SK-N-SH (cell line): ENCODE measurements at regions not wholly inside any gene's neighbourhood (a gene's known extent, or its start where the extent isn't known, plus 50 kb on each side); places are given as distances from the start of the nearest gene placed in this dataset.

Source experiments
- CTCF ChIA-PET: fragments of 300-600, 350-600 bp; formaldehyde crosslinking; extraction: SDS; loops from one replicate; lab custom pipeline; 2021; lab: Yijun Ruan, JAX
- POLR2A ChIA-PET: fragments of 350-600 bp; sonication (Branson Sonifier 250); formaldehyde crosslinking; extraction: SDS; loops from one replicate; lab custom pipeline; 2020; ENCODE audit warnings: antibody characterized with exemption, inconsistent platforms; lab: Yijun Ruan, JAX
- DNase-seq: peaks from one replicate; pipeline ENCODE4 v3.0.0; 2012
- H2AFZ ChIP-seq: fragments of 200-600 bp; sonication (generic); 2 replicates; pipeline ENCODE4 v1.8.1; 2016; ENCODE audit warnings: antibody characterized with exemption, mild to moderate bottlenecking, low read depth
- H3F3A ChIP-seq: fragments of 200-600 bp; sonication (generic); replicated peaks from 2 replicates; pipeline ENCODE3; 2016; ENCODE audit warnings: antibody characterized with exemption, mild to moderate bottlenecking; ENCODE audit not compliant: insufficient read depth
- H3K27ac ChIP-seq, 2 experiments: fragments of 200-500 bp in 1 of 2; fragments of 200-600 bp in 1 of 2; sonication (Bioruptor generic) in 1 of 2; sonication (generic), shearing (Covaris generic) in 1 of 2; 2 replicates each; pipeline versions ENCODE4 v1.5.1 to v1.6.1; 2014 to 2016; ENCODE audit warnings: low read depth in 2 of 2, inconsistent platforms in 1 of 2, low read length in 1 of 2, mild to moderate bottlenecking in 1 of 2, mixed read lengths in 1 of 2
- H3K27me3 ChIP-seq: fragments of 200-600 bp; sonication (generic), shearing (Covaris generic); 2 replicates; pipeline ENCODE4 v1.6.1; 2016; ENCODE audit warnings: mixed run types; ENCODE audit not compliant: insufficient read depth
- H3K36me3 ChIP-seq, 2 experiments: fragments of 200-500 bp in 1 of 2; fragments of 200-600 bp in 1 of 2; sonication (Bioruptor generic) in 1 of 2; sonication (generic) in 1 of 2; replicated peaks in 1 of 2; 2 replicates each; pipeline versions ENCODE3 to v1.5.1; 2014 to 2016; ENCODE audit warnings: low read length in 1 of 2, mild to moderate bottlenecking in 1 of 2; ENCODE audit not compliant: insufficient read depth in 2 of 2, control insufficient read depth in 1 of 2
- H3K4me1 ChIP-seq, 2 experiments: fragments of 200-500 bp in 1 of 2; fragments of 200-600 bp in 1 of 2; sonication (Bioruptor generic) in 1 of 2; sonication (generic), shearing (Covaris generic) in 1 of 2; 2 replicates each; pipeline versions ENCODE4 v1.5.1 to v1.6.1; 2014 to 2016; ENCODE audit warnings: low read depth in 1 of 2, low read length in 1 of 2, mixed run types in 1 of 2; ENCODE audit not compliant: insufficient read depth in 2 of 2, control insufficient read depth in 1 of 2
- H3K4me2 ChIP-seq: fragments of 200-600 bp; sonication (generic), shearing (Covaris generic); 2 replicates; pipeline ENCODE4 v1.6.1; 2017; ENCODE audit warnings: mixed run types
- H3K4me3 ChIP-seq, 2 experiments: fragments of 200-500 bp in 1 of 2; fragments of 200-600 bp in 1 of 2; sonication (Bioruptor generic) in 1 of 2; sonication (generic), shearing (Covaris generic) in 1 of 2; 2 replicates each; pipeline versions ENCODE4 v1.5.1 to v1.8.1; 2014 to 2016; ENCODE audit warnings: low read depth in 2 of 2, inconsistent platforms in 1 of 2, low read length in 1 of 2, mild to moderate bottlenecking in 1 of 2, mixed read lengths in 1 of 2, moderate library complexity in 1 of 2
- H3K79me2 ChIP-seq: fragments of 200-600 bp; sonication (generic); 2 replicates; pipeline ENCODE4 v1.8.1; 2017; ENCODE audit warnings: mild to moderate bottlenecking; ENCODE audit not compliant: insufficient read depth
- H3K9ac ChIP-seq: fragments of 200-600 bp; sonication (generic); 2 replicates; pipeline ENCODE4 v1.6.1; 2017; ENCODE audit warnings: mixed run types
- H3K9me2 ChIP-seq: fragments of 200-600 bp; sonication (generic); 2 replicates; pipeline ENCODE4 v1.6.1; 2017; ENCODE audit warnings: mixed run types
- H3K9me3 ChIP-seq: fragments of 200-600 bp; sonication (generic); 2 replicates; pipeline ENCODE4 v1.6.1; 2017; ENCODE audit warnings: mixed run types, mild to moderate bottlenecking, moderate library complexity
- H4K20me1 ChIP-seq: fragments of 200-600 bp; sonication (generic); 2 replicates; pipeline ENCODE4 v1.6.1; 2017; ENCODE audit warnings: mild to moderate bottlenecking, mixed run types; ENCODE audit not compliant: insufficient read depth
- CHD2 ChIP-seq: fragments of 150-350 bp; IDR thresholded peaks from 2 replicates; pipeline ENCODE4 v1.6.1; 2018; ENCODE audit warnings: low read length; ENCODE audit not compliant: partially characterized antibody
- EP300 ChIP-seq, 2 experiments: IDR thresholded peaks; 2 replicates each; pipeline versions ENCODE4 v1.4.0 to v1.6.1; 2012; ENCODE audit warnings: borderline replicate concordance in 1 of 2, low read depth in 1 of 2, low read length in 1 of 2
- EZH2phosphoT487 ChIP-seq: fragments of 200-600 bp; sonication (generic); IDR thresholded peaks from 2 replicates; pipeline ENCODE4 v1.6.1; 2017; ENCODE audit warnings: low read depth, mixed run types, mild to moderate bottlenecking, antibody characterized with exemption, moderate library complexity, borderline replicate concordance
- GATA2 ChIP-seq: sonication (generic); formaldehyde crosslinking; IDR thresholded peaks from 2 replicates; pipeline ENCODE4 v1.5.0; 2020; ENCODE audit warnings: mild to moderate bottlenecking, missing genetic modification reagents
- MAX ChIP-seq: IDR thresholded peaks from 2 replicates; pipeline ENCODE4 v1.4.0; 2012; ENCODE audit warnings: low read depth
- MEF2A ChIP-seq: IDR thresholded peaks from 2 replicates; pipeline ENCODE4 v1.4.0; 2012; ENCODE audit warnings: low read depth, borderline replicate concordance
- NRF1 ChIP-seq: IDR thresholded peaks from 2 replicates; pipeline ENCODE4 v1.6.1; 2012; ENCODE audit warnings: low read depth, mild to moderate bottlenecking, low read length
- PBX3 ChIP-seq: IDR thresholded peaks from 2 replicates; pipeline ENCODE4; 2012
- RXRA ChIP-seq: IDR thresholded peaks from 2 replicates; pipeline ENCODE4 v1.4.0; 2012; ENCODE audit warnings: low read depth, mild to moderate bottlenecking, borderline replicate concordance
- YY1 ChIP-seq: IDR thresholded peaks from 2 replicates; pipeline ENCODE4 v1.4.0; 2012; ENCODE audit warnings: low read depth, mild to moderate bottlenecking
- WGBS: methylation state at CpG from one replicate; pipeline ENCODE4 v1.1.6; 2017; ENCODE audit warnings: low lambda C conversion rate; 5-methylcytosine and 5-hydroxymethylcytosine counted together

- Histone ChIP-seq H4K20me1 (no peaks in the 10 kb centered on the region), H3F3A (no peaks in the 10 kb centered on the region), H3K4me2 (no peak overlapping the region), H3K9me2 (no peaks in the 10 kb centered on the region), H2AFZ (no peak overlapping the region), H3K79me2 (no peaks in the 10 kb centered on the region), H3K36me3 (no peaks in the 10 kb centered on the region), H3K27me3 (no peaks in the 10 kb centered on the region), H3K27ac (no peak overlapping the region), H3K9me3 (no peaks in the 10 kb centered on the region), H3K9ac (no peak overlapping the region), H3K4me1 (no peaks in the 10 kb centered on the region), H3K4me3 (no peak overlapping the region)
- TF ChIP-seq PBX3 (no peak), RXRA (no peak), MAX (no peak), EP300 (IDR thresholded peaks at IDR 0.05; ENCODE audit: borderline replicate concordance in 1 of 2, low read depth in 1 of 2, low read length in 1 of 2) (no peak), CHD2 (no peak)
- no peak for DNase-seq
- WGBS: 14% methylated on average over 1 of the region's 1 CpG
- POLR2A ChIA-PET: no interaction called here
- CTCF ChIA-PET: no interaction called here
These were observed 837.8 kb downstream of the DIPK2A start for GRCh38 chr3:144809380-144809779.

DNA sequence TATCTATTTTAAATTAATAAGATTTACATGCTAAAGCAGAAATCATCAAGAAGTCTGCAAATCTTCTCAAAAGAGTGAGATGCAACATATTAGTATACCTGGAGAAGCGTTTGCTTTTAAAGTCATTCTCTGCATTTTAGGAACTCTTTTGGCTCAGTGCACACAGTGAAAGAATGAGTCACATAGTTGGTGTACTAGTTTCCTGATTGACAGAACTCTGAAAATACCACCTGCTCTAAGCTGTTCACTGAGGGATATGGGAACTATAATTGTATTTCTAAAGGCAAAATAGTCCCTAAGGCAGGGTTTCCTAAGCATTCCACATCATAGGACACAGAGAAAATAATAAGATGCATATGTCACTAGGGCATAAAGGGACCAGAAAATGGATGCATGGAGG lies 838.5 kb downstream of the DIPK2A start:
- no peak overlapping the region for H3K4me2 ChIP-seq
- no peaks in the 10 kb centered on the region for H3K27me3 ChIP-seq
- DNase-seq: no peak
- H3F3A ChIP-seq: no peaks in the 10 kb centered on the region
- no peaks in the 10 kb centered on the region for H3K79me2 ChIP-seq
- POLR2A ChIA-PET: no interaction called here
- no peaks in the 10 kb centered on the region for H3K4me1 ChIP-seq
- no peak overlapping the region for H3K4me3 ChIP-seq
- H3K36me3 ChIP-seq: no peaks in the 10 kb centered on the region
- no peak overlapping the region for H3K27ac ChIP-seq
- CTCF ChIA-PET: no interaction called here
- no peaks in the 10 kb centered on the region for H3K9me2 ChIP-seq
- 4% methylated on average over 1 of the region's 1 CpG for WGBS
- no peak overlapping the region for H2AFZ ChIP-seq
- no peak for TF ChIP-seq MEF2A
- TF ChIP-seq RXRA: no peak
- no peak for TF ChIP-seq YY1
- no peak for TF ChIP-seq EZH2phosphoT487
- no peaks in the 10 kb centered on the region for H4K20me1 ChIP-seq
- no peaks in the 10 kb centered on the region for H3K9me3 ChIP-seq
- no peak overlapping the region for H3K9ac ChIP-seq

GRCh38 chr3:144815655-144816054 lies 844.0 kb downstream of the DIPK2A start:
- H3K4me2 ChIP-seq: no peak overlapping the region
- H3K9ac ChIP-seq: no peak overlapping the region
- no peak for TF ChIP-seq NRF1
- TF ChIP-seq GATA2 (CRISPR knock-in tag): no peak
- no peaks in the 10 kb centered on the region for H3K79me2 ChIP-seq
- H3F3A ChIP-seq: no peaks in the 10 kb centered on the region
- H3K9me2 ChIP-seq: no peaks in the 10 kb centered on the region
- H3K27me3 ChIP-seq: no peaks in the 10 kb centered on the region
- POLR2A ChIA-PET: no interaction called here
- no peak overlapping the region for H3K4me3 ChIP-seq
- H4K20me1 ChIP-seq: no peaks in the 10 kb centered on the region
- CTCF ChIA-PET: no interaction called here
- no peak overlapping the region for H2AFZ ChIP-seq
- H3K4me1 ChIP-seq: no peaks in the 10 kb centered on the region
- WGBS: 2% methylated on average over 3 of the region's 3 CpGs
- no peaks in the 10 kb centered on the region for H3K36me3 ChIP-seq
- H3K27ac ChIP-seq: no peak overlapping the region
- DNase-seq: no peak
- no peaks in the 10 kb centered on the region for H3K9me3 ChIP-seq
